NCI-H526 (cell line): ENCODE measurements at regions not wholly inside any gene's neighbourhood (a gene's known extent, or its start where the extent isn't known, plus 50 kb on each side); places are given as distances from the start of the nearest gene placed in this dataset.

Source experiments
- DNase-seq, 2 experiments: peaks; one replicate each; lab custom pipeline; 2025; lab: John Stamatoyannopoulos, UW

GRCh38 chr1:221366495-221367110 lies 375.3 kb downstream of the DUSP10 start:
- no peak for DNase-seq

GRCh38 chr1:221371705-221372104 lies 370.2 kb downstream of the DUSP10 start:
- DNase-seq, result no peak

- no peak for DNase-seq
Measured at GRCh38 chr1:221373795-221374194, 368.1 kb downstream of the DUSP10 start.

- DNase-seq, result no peak
Measured at GRCh38 chr1:221376286-221376685, 365.6 kb downstream of the DUSP10 start.

GRCh38 chr1:221381910-221382623 lies 359.8 kb downstream of the DUSP10 start:
- no peak for DNase-seq

- no peak for DNase-seq
Measured at GRCh38 chr1:221392453-221392852, 349.4 kb downstream of the DUSP10 start.

- DNase-seq, result no peak
Measured at GRCh38 chr1:221394011-221394544, 347.8 kb downstream of the DUSP10 start.

- no peak for DNase-seq
Measured at GRCh38 chr1:221396526-221396925, 345.4 kb downstream of the DUSP10 start.

- no peak for DNase-seq
Measured at GRCh38 chr1:221397141-221397540, 344.7 kb downstream of the DUSP10 start.

- DNase-seq, result no peak
Measured at GRCh38 chr1:221397606-221398005, 344.3 kb downstream of the DUSP10 start.

- no peak for DNase-seq
Measured at GRCh38 chr1:221405146-221405545, 336.7 kb downstream of the DUSP10 start.

- no peak for DNase-seq
Measured at GRCh38 chr1:221408117-221408803, 333.6 kb downstream of the DUSP10 start.

- no peak for DNase-seq
Measured at GRCh38 chr1:221411283-221411682, 330.6 kb downstream of the DUSP10 start.

GRCh38 chr1:221414772-221415539 lies 326.9 kb downstream of the DUSP10 start:
- DNase-seq, result no peak

GRCh38 chr1:221415651-221416050 lies 326.2 kb downstream of the DUSP10 start:
- DNase-seq, result no peak

- no peak for DNase-seq
Measured at GRCh38 chr1:221416142-221416541, 325.7 kb downstream of the DUSP10 start.

- no peak for DNase-seq
Measured at GRCh38 chr1:221416723-221417122, 325.2 kb downstream of the DUSP10 start.

- DNase-seq, result no peak
Measured at GRCh38 chr1:221418346-221418745, 323.5 kb downstream of the DUSP10 start.

- no peak for DNase-seq
Measured at GRCh38 chr1:221419513-221420095, 322.3 kb downstream of the DUSP10 start.

GRCh38 chr1:221429264-221429663 lies 312.6 kb downstream of the DUSP10 start:
- no peak for DNase-seq

- no peak for DNase-seq
Measured at GRCh38 chr1:221430152-221430960, 311.5 kb downstream of the DUSP10 start.
